ENCODE measurements at regions not wholly inside any gene's neighbourhood (a gene's known extent, or its start where the extent isn't known, plus 50 kb on each side); places are given as distances from the start of the nearest gene placed in this dataset.
"Not testable (repeated sequence)": the region's sequence is repeated elsewhere in the genome, so short reads cannot be mapped to it uniquely, and the experiment has no call there.

- Histone ChIP-seq H3K27me3 (ENCODE audit: control insufficient read depth, insufficient read depth, low read length) (peaks cover 29% of the 10 kb centered on the region), H3K4me3 (ENCODE audit: low read depth, low read length) (no peak overlapping the region), H3K9ac (ENCODE audit: low read depth, low read length) (no peak overlapping the region)
These were observed 133.0 kb upstream of the HTR2C start for GRCh38 chrX:114450911-114451310.

GRCh38 chrX:114451397-114451796 lies 132.5 kb upstream of the HTR2C start:
- Histone ChIP-seq H3K9me3 (ENCODE audit: control insufficient read depth, insufficient read depth, low read length) (no peaks in the 10 kb centered on the region), H3K27me3 (ENCODE audit: control insufficient read depth, insufficient read depth, low read length) (peaks cover 29% of the 10 kb centered on the region), H3K36me3 (ENCODE audit: control insufficient read depth, insufficient read depth, low read length) (no peaks in the 10 kb centered on the region), H3K4me3 (ENCODE audit: low read depth, low read length) (no peak overlapping the region), H3K4me1 (ENCODE audit: control insufficient read depth, insufficient read depth, low read length) (peaks cover 44% of the 10 kb centered on the region), H3K27ac (ENCODE audit: low read depth, low read length) (no peak overlapping the region), H3K9ac (ENCODE audit: low read depth, low read length) (no peak overlapping the region)

More at GRCh38 chrX:114450911-114451310, 133.0 kb upstream of the HTR2C start:
- Histone ChIP-seq H3K4me1 (ENCODE audit: control insufficient read depth, insufficient read depth, low read length) (peaks cover 44% of the 10 kb centered on the region), H3K36me3 (ENCODE audit: control insufficient read depth, insufficient read depth, low read length) (no peaks in the 10 kb centered on the region), H3K27ac (ENCODE audit: low read depth, low read length) (no peak overlapping the region), H3K9me3 (ENCODE audit: control insufficient read depth, insufficient read depth, low read length) (no peaks in the 10 kb centered on the region)

GRCh38 chrX:114462266-114462665 lies 121.6 kb upstream of the HTR2C start:
- H3K27me3 ChIP-seq (ENCODE audit: control insufficient read depth, insufficient read depth, low read length) = no peaks in the 10 kb centered on the region
- H3K9ac ChIP-seq (ENCODE audit: low read depth, low read length) = no peak overlapping the region
- H3K4me1 ChIP-seq (ENCODE audit: control insufficient read depth, insufficient read depth, low read length) = peaks cover 49% of the 10 kb centered on the region
- no peak overlapping the region for H3K4me3 ChIP-seq (ENCODE audit: low read depth, low read length)
- peaks cover 18% of the 10 kb centered on the region; the same call in 1 of the 2 replicates for H3K36me3 ChIP-seq (ENCODE audit: control insufficient read depth, insufficient read depth, low read length)
- no peak overlapping the region for H3K27ac ChIP-seq (ENCODE audit: low read depth, low read length)
- H3K9me3 ChIP-seq (ENCODE audit: control insufficient read depth, insufficient read depth, low read length) = no peaks in the 10 kb centered on the region

- Histone ChIP-seq H3K4me1 (ENCODE audit: control insufficient read depth, insufficient read depth, low read length) (peaks cover 49% of the 10 kb centered on the region), H3K27ac (ENCODE audit: low read depth, low read length) (peak overlapping the region; percentile 37), H3K9ac (ENCODE audit: low read depth, low read length) (peak overlapping the region; percentile 12; the same call in 1 of the 2 replicates), H3K36me3 (ENCODE audit: control insufficient read depth, insufficient read depth, low read length) (peaks cover 6% of the 10 kb centered on the region; the same call in 1 of the 2 replicates), H3K4me3 (ENCODE audit: low read depth, low read length) (peak overlapping the region; percentile 56), H3K27me3 (ENCODE audit: control insufficient read depth, insufficient read depth, low read length) (no peaks in the 10 kb centered on the region), H3K9me3 (ENCODE audit: control insufficient read depth, insufficient read depth, low read length) (no peaks in the 10 kb centered on the region)
These were observed 118.2 kb upstream of the HTR2C start for GRCh38 chrX:114465689-114466088.

GRCh38 chrX:114472008-114472407 lies 111.9 kb upstream of the HTR2C start:
- H3K27me3 ChIP-seq (ENCODE audit: control insufficient read depth, insufficient read depth, low read length); H3K36me3 ChIP-seq (ENCODE audit: control insufficient read depth, insufficient read depth, low read length); H3K9me3 ChIP-seq (ENCODE audit: control insufficient read depth, insufficient read depth, low read length): not testable (repeated sequence)
- Histone ChIP-seq H3K9ac (ENCODE audit: low read depth, low read length) (0 out of 2 replicates have a peak overlapping the region, but pooled peaks have one; percentile 49), H3K27ac (ENCODE audit: low read depth, low read length) (peak overlapping the region; percentile 61), H3K4me3 (ENCODE audit: low read depth, low read length) (peak overlapping the region; percentile 29; the same call in 1 of the 2 replicates), H3K4me1 (ENCODE audit: control insufficient read depth, insufficient read depth, low read length) (peaks cover 16% of the 10 kb centered on the region)

GRCh38 chrX:114472788-114473187 lies 111.1 kb upstream of the HTR2C start:
- no peaks in the 10 kb centered on the region for H3K9me3 ChIP-seq (ENCODE audit: control insufficient read depth, insufficient read depth, low read length)
- peaks cover 6% of the 10 kb centered on the region; the same call in 1 of the 2 replicates for H3K27me3 ChIP-seq (ENCODE audit: control insufficient read depth, insufficient read depth, low read length)
- H3K4me1 ChIP-seq (ENCODE audit: control insufficient read depth, insufficient read depth, low read length) = peaks cover 16% of the 10 kb centered on the region
- peaks cover 3% of the 10 kb centered on the region; the same call in 1 of the 2 replicates for H3K36me3 ChIP-seq (ENCODE audit: control insufficient read depth, insufficient read depth, low read length)
- H3K4me3 ChIP-seq (ENCODE audit: low read depth, low read length) = peak overlapping the region; percentile 29
- peak overlapping the region; percentile 61 for H3K27ac ChIP-seq (ENCODE audit: low read depth, low read length)
- H3K9ac ChIP-seq (ENCODE audit: low read depth, low read length) = peak overlapping the region; percentile 49

GRCh38 chrX:114500622-114501021 lies 83.3 kb upstream of the HTR2C start:
- no peaks in the 10 kb centered on the region for H3K4me1 ChIP-seq (ENCODE audit: control insufficient read depth, insufficient read depth, low read length)
- H3K4me3 ChIP-seq (ENCODE audit: low read depth, low read length) = no peak overlapping the region
- H3K9me3 ChIP-seq (ENCODE audit: control insufficient read depth, insufficient read depth, low read length) = no peaks in the 10 kb centered on the region

GRCh38 chrX:114508756-114509155 lies 75.1 kb upstream of the HTR2C start:
- H3K27me3 ChIP-seq (ENCODE audit: control insufficient read depth, insufficient read depth, low read length) = peaks cover 10% of the 10 kb centered on the region

More at GRCh38 chrX:114500622-114501021, 83.3 kb upstream of the HTR2C start:
- Histone ChIP-seq H3K27me3 (ENCODE audit: control insufficient read depth, insufficient read depth, low read length) (peaks cover 12% of the 10 kb centered on the region), H3K9ac (ENCODE audit: low read depth, low read length) (no peak overlapping the region), H3K36me3 (ENCODE audit: control insufficient read depth, insufficient read depth, low read length) (no peaks in the 10 kb centered on the region), H3K27ac (ENCODE audit: low read depth, low read length) (no peak overlapping the region)

GRCh38 chrX:114519524-114519923 lies 64.4 kb upstream of the HTR2C start:
- H3K27ac ChIP-seq (ENCODE audit: low read depth, low read length) = no peak overlapping the region
- H3K9me3 ChIP-seq (ENCODE audit: control insufficient read depth, insufficient read depth, low read length) = no peaks in the 10 kb centered on the region
- peaks cover 12% of the 10 kb centered on the region for H3K27me3 ChIP-seq (ENCODE audit: control insufficient read depth, insufficient read depth, low read length)
- no peaks in the 10 kb centered on the region for H3K36me3 ChIP-seq (ENCODE audit: control insufficient read depth, insufficient read depth, low read length)
- H3K4me3 ChIP-seq (ENCODE audit: low read depth, low read length) = no peak overlapping the region
- H3K9ac ChIP-seq (ENCODE audit: low read depth, low read length) = no peak overlapping the region
- H3K4me1 ChIP-seq (ENCODE audit: control insufficient read depth, insufficient read depth, low read length) = no peaks in the 10 kb centered on the region

More at GRCh38 chrX:114508756-114509155, 75.1 kb upstream of the HTR2C start:
- H3K4me3 ChIP-seq (ENCODE audit: low read depth, low read length) = no peak overlapping the region
- no peaks in the 10 kb centered on the region for H3K9me3 ChIP-seq (ENCODE audit: control insufficient read depth, insufficient read depth, low read length)
- H3K27ac ChIP-seq (ENCODE audit: low read depth, low read length) = no peak overlapping the region
- no peak overlapping the region for H3K9ac ChIP-seq (ENCODE audit: low read depth, low read length)
- no peaks in the 10 kb centered on the region for H3K36me3 ChIP-seq (ENCODE audit: control insufficient read depth, insufficient read depth, low read length)
- no peaks in the 10 kb centered on the region for H3K4me1 ChIP-seq (ENCODE audit: control insufficient read depth, insufficient read depth, low read length)

- H3K9ac ChIP-seq (ENCODE audit: low read depth, low read length); H3K27me3 ChIP-seq (ENCODE audit: control insufficient read depth, insufficient read depth, low read length); H3K9me3 ChIP-seq (ENCODE audit: control insufficient read depth, insufficient read depth, low read length); H3K4me1 ChIP-seq (ENCODE audit: control insufficient read depth, insufficient read depth, low read length); H3K36me3 ChIP-seq (ENCODE audit: control insufficient read depth, insufficient read depth, low read length); H3K27ac ChIP-seq (ENCODE audit: low read depth, low read length); H3K4me3 ChIP-seq (ENCODE audit: low read depth, low read length): not testable (repeated sequence)
These were observed 63.2 kb upstream of the HTR2C start for GRCh38 chrX:114520701-114521100.

GRCh38 chrX:114532111-114532805 lies 51.6 kb upstream of the HTR2C start:
- H3K36me3 ChIP-seq (ENCODE audit: control insufficient read depth, insufficient read depth, low read length) = no peaks in the 10 kb centered on the region
- no peaks in the 10 kb centered on the region; the same call in 1 of the 2 replicates for H3K27me3 ChIP-seq (ENCODE audit: control insufficient read depth, insufficient read depth, low read length)
- no peak overlapping the region for H3K4me3 ChIP-seq (ENCODE audit: low read depth, low read length)
- no peaks in the 10 kb centered on the region for H3K4me1 ChIP-seq (ENCODE audit: control insufficient read depth, insufficient read depth, low read length)
- H3K27ac ChIP-seq (ENCODE audit: low read depth, low read length) = no peak overlapping the region
- H3K9ac ChIP-seq (ENCODE audit: low read depth, low read length) = no peak overlapping the region
- H3K9me3 ChIP-seq (ENCODE audit: control insufficient read depth, insufficient read depth, low read length) = no peaks in the 10 kb centered on the region

Measured in HUES48 (cell line).